ENCODE measurements at regions not wholly inside any gene's neighbourhood (a gene's known extent, or its start where the extent isn't known, plus 50 kb on each side); places are given as distances from the start of the nearest gene placed in this dataset.

DNA sequence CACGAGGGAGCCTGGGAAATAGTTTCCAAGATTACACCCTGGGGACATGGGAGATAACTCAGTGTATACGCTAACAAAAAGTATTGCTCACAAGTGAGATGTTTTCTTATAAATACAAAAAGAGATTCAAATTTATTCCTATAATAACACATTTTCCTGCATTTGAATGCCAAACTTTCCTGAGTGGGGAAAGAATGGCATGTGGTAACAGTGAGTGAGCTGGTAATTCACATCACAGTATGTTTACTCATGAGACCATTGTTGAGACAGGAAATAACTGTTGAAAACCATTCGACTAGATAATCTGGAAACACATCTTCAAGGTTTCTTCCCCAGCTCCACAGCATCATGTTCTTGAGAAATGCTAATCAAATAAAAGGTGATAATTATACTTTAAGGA is 109.1 kb downstream of the TASL start:
- no peak for DNase-seq (ENCODE audit: low read depth)
- TF ChIP-seq MYC (IDR thresholded peaks at IDR 0.05; ENCODE audit: low read depth, low read length): no peak
- TF ChIP-seq, protein P1, sequence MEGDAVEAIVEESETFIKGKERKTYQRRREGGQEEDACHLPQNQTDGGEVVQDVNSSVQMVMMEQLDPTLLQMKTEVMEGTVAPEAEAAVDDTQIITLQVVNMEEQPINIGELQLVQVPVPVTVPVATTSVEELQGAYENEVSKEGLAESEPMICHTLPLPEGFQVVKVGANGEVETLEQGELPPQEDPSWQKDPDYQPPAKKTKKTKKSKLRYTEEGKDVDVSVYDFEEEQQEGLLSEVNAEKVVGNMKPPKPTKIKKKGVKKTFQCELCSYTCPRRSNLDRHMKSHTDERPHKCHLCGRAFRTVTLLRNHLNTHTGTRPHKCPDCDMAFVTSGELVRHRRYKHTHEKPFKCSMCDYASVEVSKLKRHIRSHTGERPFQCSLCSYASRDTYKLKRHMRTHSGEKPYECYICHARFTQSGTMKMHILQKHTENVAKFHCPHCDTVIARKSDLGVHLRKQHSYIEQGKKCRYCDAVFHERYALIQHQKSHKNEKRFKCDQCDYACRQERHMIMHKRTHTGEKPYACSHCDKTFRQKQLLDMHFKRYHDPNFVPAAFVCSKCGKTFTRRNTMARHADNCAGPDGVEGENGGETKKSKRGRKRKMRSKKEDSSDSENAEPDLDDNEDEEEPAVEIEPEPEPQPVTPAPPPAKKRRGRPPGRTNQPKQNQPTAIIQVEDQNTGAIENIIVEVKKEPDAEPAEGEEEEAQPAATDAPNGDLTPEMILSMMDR (IDR thresholded peaks at IDR 0.05; ENCODE audit: low read depth, low read length): no peak
- no peak for TF ChIP-seq POLR2A (IDR thresholded peaks at IDR 0.05; ENCODE audit: extremely low read depth, insufficient read length)
- TF ChIP-seq, protein P2, sequence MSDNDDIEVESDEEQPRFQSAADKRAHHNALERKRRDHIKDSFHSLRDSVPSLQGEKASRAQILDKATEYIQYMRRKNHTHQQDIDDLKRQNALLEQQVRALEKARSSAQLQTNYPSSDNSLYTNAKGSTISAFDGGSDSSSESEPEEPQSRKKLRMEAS (IDR thresholded peaks at IDR 0.05; ENCODE audit: low read depth, low read length): no peak
- H3K4me3 ChIP-seq (ENCODE audit: low read depth, low read length): no peak overlapping the region
